Neuronal stem cell (in vitro differentiated cells): ENCODE measurements at regions not wholly inside any gene's neighbourhood (a gene's known extent, or its start where the extent isn't known, plus 50 kb on each side); places are given as distances from the start of the nearest gene placed in this dataset.

Source experiments
- DNase-seq: peaks from one replicate; pipeline ENCODE4 v3.0.0-alpha.2; 2013; ENCODE audit warnings: low spot score
- H2AFZ ChIP-seq: one replicate; pipeline ENCODE4 v1.6.1; 2013; ENCODE audit warnings: mild to moderate bottlenecking, low read length, inconsistent platforms
- H2AK5ac ChIP-seq: 2 replicates; pipeline ENCODE4 v1.6.1; 2013; ENCODE audit warnings: low read depth, mild to moderate bottlenecking, inconsistent platforms, low read length, moderate library complexity, mixed read lengths
- H2BK120ac ChIP-seq: 2 replicates; pipeline ENCODE4 v1.6.1; 2013; ENCODE audit warnings: low read depth, mild to moderate bottlenecking, inconsistent platforms, low read length, moderate library complexity, mixed read lengths
- H2BK12ac ChIP-seq: one replicate; pipeline ENCODE4 v1.6.1; 2013; ENCODE audit warnings: low read length, inconsistent platforms
- H2BK15ac ChIP-seq: 2 replicates; pipeline ENCODE4 v1.6.1; 2013; ENCODE audit warnings: mild to moderate bottlenecking, low read length, inconsistent platforms, mixed read lengths
- H2BK5ac ChIP-seq: one replicate; pipeline ENCODE4 v1.6.1; 2013; ENCODE audit warnings: inconsistent platforms, mild to moderate bottlenecking, low read length, moderate library complexity
- H3K14ac ChIP-seq: one replicate; pipeline ENCODE4 v1.6.1; 2013; ENCODE audit warnings: low read length, inconsistent platforms
- H3K18ac ChIP-seq: 2 replicates; pipeline ENCODE4 v1.6.1; 2013; ENCODE audit warnings: low read length, inconsistent platforms
- H3K23ac ChIP-seq: 2 replicates; pipeline ENCODE4 v1.6.1; 2013; ENCODE audit warnings: low read depth, mild to moderate bottlenecking, mixed read lengths, low read length, inconsistent platforms; ENCODE audit not compliant: poor library complexity
- H3K27ac ChIP-seq: replicated peaks from 3 replicates; pipeline ENCODE4 v1.5.1; 2013; ENCODE audit warnings: low read length, inconsistent platforms
- H3K27me3 ChIP-seq, 3 experiments: 2 replicates each; pipeline ENCODE4 v1.6.1; 2013; ENCODE audit warnings: low read length in 3 of 3, mild to moderate bottlenecking in 2 of 3, inconsistent platforms in 1 of 3, low read depth in 1 of 3, mixed read lengths in 1 of 3, moderate library complexity in 1 of 3; ENCODE audit not compliant: control insufficient read depth in 3 of 3, insufficient read depth in 3 of 3
- H3K36me3 ChIP-seq, 2 donors: replicated peaks in 1 of 2; 2 replicates each; pipeline ENCODE4 v1.6.1; 2013; ENCODE audit warnings: low read length in 2 of 2; ENCODE audit not compliant: control insufficient read depth in 2 of 2, insufficient read depth in 2 of 2
- H3K4ac ChIP-seq: 2 replicates; pipeline ENCODE4 v1.6.1; 2013; ENCODE audit warnings: inconsistent platforms, mild to moderate bottlenecking, low read length, moderate library complexity
- H3K4me1 ChIP-seq, 2 donors: 1 replicate in 1 of 2; 2 replicates in 1 of 2; pipeline ENCODE4 v1.6.1; 2013; ENCODE audit warnings: low read length in 2 of 2, low read depth in 1 of 2; ENCODE audit not compliant: control insufficient read depth in 2 of 2, insufficient read depth in 1 of 2
- H3K4me2 ChIP-seq: one replicate; pipeline ENCODE4 v1.6.1; 2013; ENCODE audit warnings: mild to moderate bottlenecking, low read length, inconsistent platforms; ENCODE audit not compliant: insufficient read depth, poor library complexity, severe bottlenecking
- H3K4me3 ChIP-seq, 2 donors: 2 replicates each; pipeline ENCODE4 v1.5.1; 2013; ENCODE audit warnings: low read length in 2 of 2, mild to moderate bottlenecking in 2 of 2, inconsistent platforms in 1 of 2, moderate library complexity in 1 of 2
- H3K79me1 ChIP-seq: one replicate; pipeline ENCODE4 v1.6.1; 2013; ENCODE audit warnings: low read depth, mild to moderate bottlenecking, inconsistent platforms, low read length, moderate library complexity
- H3K9ac ChIP-seq: one replicate; pipeline ENCODE4 v1.6.1; 2013; ENCODE audit warnings: mild to moderate bottlenecking, low read depth, low read length, inconsistent platforms; ENCODE audit not compliant: poor library complexity
- H3K9me3 ChIP-seq, 2 donors: replicated peaks in 1 of 2; 2 replicates each; pipeline versions ENCODE3 to v1.6.1; 2013; ENCODE audit warnings: low read length in 2 of 2, mild to moderate bottlenecking in 2 of 2, inconsistent platforms in 1 of 2, low read depth in 1 of 2, mixed read lengths in 1 of 2, moderate library complexity in 1 of 2; ENCODE audit not compliant: control insufficient read depth in 2 of 2, insufficient read depth in 1 of 2
- H4K8ac ChIP-seq: one replicate; pipeline ENCODE4 v1.6.1; 2013; ENCODE audit warnings: low read depth, mild to moderate bottlenecking, inconsistent platforms, low read length, moderate library complexity
- H4K91ac ChIP-seq: one replicate; pipeline ENCODE4 v1.6.1; 2013; ENCODE audit warnings: low read length, low read depth, mild to moderate bottlenecking, inconsistent platforms; ENCODE audit not compliant: poor library complexity
- WGBS, 2 donors: extraction: QIAGEN DNeasy Blood & Tissue Kit; methylation state at CpG; one replicate each; pipeline ENCODE4 v1.1.7; 2013; ENCODE audit warnings: missing lambda C conversion rate in 2 of 2, mixed read lengths in 1 of 2; ENCODE audit not compliant: insufficient read length in 2 of 2, insufficient replicate concordance in 1 of 2; ENCODE audit errors: extremely low coverage in 2 of 2; 5-methylcytosine and 5-hydroxymethylcytosine counted together

DNA sequence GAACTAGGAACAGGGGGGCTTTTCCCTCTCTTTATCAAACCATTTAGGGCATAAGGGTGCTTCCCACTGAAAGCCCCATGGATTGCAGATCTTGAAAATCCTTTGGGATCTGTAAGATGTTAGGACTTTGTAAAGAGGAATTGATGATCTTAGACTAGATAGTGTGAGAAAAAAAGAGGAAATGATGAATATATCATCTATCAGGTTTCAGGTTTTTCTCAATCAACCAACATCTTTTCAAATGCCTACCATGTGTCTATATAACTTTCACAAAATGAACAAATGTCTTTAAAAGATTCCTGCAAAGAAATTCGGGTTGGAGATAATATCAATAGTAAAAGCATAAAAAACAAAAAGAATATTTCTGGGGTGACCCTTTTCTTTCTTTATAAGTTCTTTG lies 50.1 kb downstream of the KCNC4 start:
- Histone ChIP-seq H2BK12ac (no peak overlapping the region), H3K4ac (no peak overlapping the region), H2BK120ac (no peak overlapping the region), H3K27me3 (peaks cover 0 to 13% (median 0%) of the 10 kb centered on the region in 3 experiments), H3K27ac (no peak overlapping the region), H3K14ac (no peak overlapping the region), H2AK5ac (no peak overlapping the region), H3K9ac (no peak overlapping the region), H4K8ac (no peak overlapping the region), H3K79me1 (no peaks in the 10 kb centered on the region), H2AFZ (no peak overlapping the region), H3K23ac (no peak overlapping the region), H3K4me3 (no peak overlapping the region), H3K4me1 (peaks cover 4 to 7% of the 10 kb centered on the region in 2 donors), H3K18ac (no peak overlapping the region), H2BK5ac (no peak overlapping the region), H4K91ac (no peak overlapping the region), H2BK15ac (no peak overlapping the region), H3K4me2 (no peak overlapping the region), H3K9me3 (no peaks in the 10 kb centered on the region), H3K36me3 (no peaks in the 10 kb centered on the region)
- no peak for DNase-seq
- WGBS, 2 donors = no CpG with 5 or more reads among the region's 1 CpG

DNA sequence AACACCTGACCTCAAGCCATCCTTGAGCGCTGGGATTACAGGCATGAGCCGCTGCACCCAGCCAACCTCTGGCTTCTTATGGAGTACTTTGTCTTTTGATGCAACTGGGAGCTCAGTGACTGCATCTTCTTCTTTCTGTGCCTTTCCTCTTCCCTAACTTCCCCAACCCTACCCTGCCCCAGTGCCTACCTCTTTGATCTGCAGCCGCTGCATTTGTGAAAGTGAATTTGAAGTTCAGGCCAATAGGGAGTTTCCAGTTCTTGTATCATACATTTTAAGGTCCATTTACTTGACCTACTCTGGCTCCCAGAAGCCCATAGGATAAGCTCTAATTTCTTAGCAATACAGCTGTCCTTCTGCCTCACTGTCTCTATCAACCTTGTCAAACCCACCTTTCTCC lies 52.2 kb downstream of the KCNC4 start:
- no peaks in the 10 kb centered on the region for H3K36me3 ChIP-seq
- no peak overlapping the region for H2BK5ac ChIP-seq
- H2BK120ac ChIP-seq = no peak overlapping the region
- no peak overlapping the region for H3K9ac ChIP-seq
- no peak overlapping the region for H4K91ac ChIP-seq
- no peak overlapping the region for H3K27ac ChIP-seq
- no peak for DNase-seq
- H3K79me1 ChIP-seq = no peaks in the 10 kb centered on the region
- H3K27me3 ChIP-seq = peaks cover 0 to 17% (median 0%) of the 10 kb centered on the region in 3 experiments
- H2AK5ac ChIP-seq = no peak overlapping the region
- no peak overlapping the region for H3K4me2 ChIP-seq
- H3K4me3 ChIP-seq = no peak overlapping the region
- WGBS, 2 donors = no CpG with 5 or more reads among the region's 3 CpGs
- H3K14ac ChIP-seq = no peak overlapping the region
- no peak overlapping the region for H2AFZ ChIP-seq
- H3K4ac ChIP-seq = no peak overlapping the region
- H3K9me3 ChIP-seq = no peaks in the 10 kb centered on the region
- no peak overlapping the region for H2BK12ac ChIP-seq
- peaks cover 7% of the 10 kb centered on the region in 2 donors for H3K4me1 ChIP-seq
- H3K18ac ChIP-seq = no peak overlapping the region
- H4K8ac ChIP-seq = no peak overlapping the region
- no peak overlapping the region for H3K23ac ChIP-seq
- no peak overlapping the region for H2BK15ac ChIP-seq

DNA sequence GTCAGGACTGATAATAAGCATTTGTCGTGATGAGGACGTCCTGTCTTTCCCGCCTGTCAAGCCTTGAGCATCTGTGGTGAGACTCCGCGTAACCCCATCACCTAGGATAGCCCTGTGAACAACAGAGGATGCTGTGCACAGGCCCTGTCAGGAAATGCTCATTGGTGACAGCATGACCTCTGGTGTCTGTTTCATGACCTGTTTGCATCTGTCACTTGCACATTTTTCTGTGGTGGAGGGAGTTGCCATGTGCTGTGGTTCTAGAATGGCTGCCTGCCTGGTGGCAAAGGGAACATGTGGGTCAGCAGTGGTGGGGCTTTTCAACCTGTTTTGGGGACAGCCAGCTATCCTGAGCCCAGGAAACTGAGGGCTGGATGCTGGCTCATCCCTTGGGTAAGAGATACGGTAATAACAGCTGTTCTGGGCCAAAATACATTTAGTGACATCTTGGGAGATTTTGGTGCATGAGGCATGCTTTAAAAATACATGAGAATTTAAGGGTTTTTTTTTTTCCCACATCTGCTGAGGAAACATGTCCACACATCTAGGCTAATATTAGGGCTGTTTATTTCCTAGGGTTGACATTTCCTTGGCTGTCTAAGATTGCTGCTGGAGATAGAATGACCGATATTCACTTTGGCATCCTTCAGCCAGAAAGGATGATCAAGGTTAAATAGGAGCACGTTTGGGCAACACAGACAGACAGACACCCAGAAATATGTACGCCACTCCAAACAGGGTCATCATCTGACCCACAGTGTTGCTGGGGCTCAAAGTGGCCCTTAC lies 52.9 kb downstream of the KCNC4 start:
- H3K79me1 ChIP-seq = no peaks in the 10 kb centered on the region
- no peaks in the 10 kb centered on the region for H3K9me3 ChIP-seq
- no peak overlapping the region for H3K18ac ChIP-seq
- no peaks in the 10 kb centered on the region for H3K36me3 ChIP-seq
- no peak overlapping the region for H4K8ac ChIP-seq
- H2BK5ac ChIP-seq = no peak overlapping the region
- H2AK5ac ChIP-seq = no peak overlapping the region
- no peak overlapping the region for H3K9ac ChIP-seq
- no peak overlapping the region for H3K14ac ChIP-seq
- peaks cover 0 to 17% (median 0%) of the 10 kb centered on the region in 3 experiments for H3K27me3 ChIP-seq
- peaks cover 7% of the 10 kb centered on the region in 2 donors for H3K4me1 ChIP-seq
- H2BK15ac ChIP-seq = no peak overlapping the region
- no peak overlapping the region for H4K91ac ChIP-seq
- no peak overlapping the region for H2AFZ ChIP-seq
- no CpG with 5 or more reads among the region's 9 CpGs for WGBS, 2 donors
- H2BK120ac ChIP-seq = no peak overlapping the region
- no peak overlapping the region for H2BK12ac ChIP-seq
- no peak overlapping the region for H3K4me3 ChIP-seq
- no peak overlapping the region for H3K4ac ChIP-seq
- no peak overlapping the region for H3K27ac ChIP-seq
- no peak overlapping the region for H3K23ac ChIP-seq
- no peak overlapping the region for H3K4me2 ChIP-seq
- DNase-seq = no peak

DNA sequence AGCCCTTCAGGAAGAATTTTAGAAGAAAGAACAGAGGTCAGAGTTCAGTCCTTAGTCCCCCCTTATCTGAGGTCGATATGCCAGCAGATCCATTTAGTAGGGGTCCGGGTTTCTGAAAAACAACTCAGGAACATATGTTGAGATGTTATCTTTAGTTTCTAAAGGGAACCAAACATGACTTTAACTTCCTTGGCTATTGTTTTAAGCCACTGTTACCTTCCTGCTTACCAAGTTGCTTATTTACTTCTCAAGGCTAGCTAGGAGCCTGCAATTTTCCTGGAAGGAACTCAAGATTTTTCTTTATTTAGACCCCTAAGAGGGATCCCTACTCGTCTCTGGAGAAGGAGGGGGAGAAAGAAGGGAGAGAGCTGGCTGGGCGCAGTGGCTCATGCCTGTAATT lies 54.3 kb downstream of the KCNC4 start:
- H2BK5ac ChIP-seq = no peak overlapping the region
- H2BK120ac ChIP-seq = no peak overlapping the region
- no peaks in the 10 kb centered on the region for H3K9me3 ChIP-seq
- no peak overlapping the region for H3K18ac ChIP-seq
- no peak overlapping the region for H3K14ac ChIP-seq
- H3K36me3 ChIP-seq = no peaks in the 10 kb centered on the region
- H3K4ac ChIP-seq = no peak overlapping the region
- H3K27me3 ChIP-seq = peaks cover 0 to 12% (median 0%) of the 10 kb centered on the region in 3 experiments
- no peak overlapping the region for H2BK15ac ChIP-seq
- no peak overlapping the region for H2AFZ ChIP-seq
- H2AK5ac ChIP-seq = no peak overlapping the region
- no CpG with 5 or more reads among the region's 4 CpGs for WGBS, 2 donors
- H3K79me1 ChIP-seq = no peaks in the 10 kb centered on the region
- H3K23ac ChIP-seq = no peak overlapping the region
- H2BK12ac ChIP-seq = no peak overlapping the region
- H3K4me1 ChIP-seq = peaks cover 7% of the 10 kb centered on the region in 2 donors
- H3K4me3 ChIP-seq = no peak overlapping the region
- no peak overlapping the region for H3K9ac ChIP-seq
- H3K27ac ChIP-seq = no peak overlapping the region
- no peak overlapping the region for H3K4me2 ChIP-seq
- no peak overlapping the region for H4K8ac ChIP-seq
- H4K91ac ChIP-seq = no peak overlapping the region
- DNase-seq = no peak
